Endothelial cell (in vitro differentiated cells): ENCODE measurements at regions not wholly inside any gene's neighbourhood (a gene's known extent, or its start where the extent isn't known, plus 50 kb on each side); places are given as distances from the start of the nearest gene placed in this dataset.

Experiments used
- DNase-seq: peaks from one replicate; pipeline ENCODE4 v3.0.0; 2021; ENCODE audit warnings: low spot score
- H3K27ac Mint-ChIP-seq: one replicate; pipeline ENCODE4 v1.8.0; 2021; ENCODE audit warnings: mixed read lengths, inconsistent platforms; ENCODE audit not compliant: unreplicated experiment
- H3K27me3 Mint-ChIP-seq: one replicate; pipeline ENCODE4 v1.8.0; 2021; ENCODE audit warnings: mild to moderate bottlenecking, moderate library complexity, mixed read lengths, inconsistent platforms; ENCODE audit not compliant: unreplicated experiment
- H3K36me3 Mint-ChIP-seq: one replicate; pipeline ENCODE4 v1.8.0; 2021; ENCODE audit warnings: mild to moderate bottlenecking, low read depth, mixed read lengths, inconsistent platforms; ENCODE audit not compliant: unreplicated experiment
- H3K4me1 Mint-ChIP-seq: one replicate; pipeline ENCODE4 v1.8.0; 2021; ENCODE audit warnings: mild to moderate bottlenecking, mixed read lengths, inconsistent platforms; ENCODE audit not compliant: unreplicated experiment
- H3K4me3 Mint-ChIP-seq: one replicate; pipeline ENCODE4 v1.8.0; 2021; ENCODE audit warnings: mild to moderate bottlenecking, mixed read lengths, inconsistent platforms; ENCODE audit not compliant: unreplicated experiment
- H3K9me3 Mint-ChIP-seq: one replicate; pipeline ENCODE4 v1.8.0; 2021; ENCODE audit warnings: mixed read lengths, inconsistent platforms; ENCODE audit not compliant: unreplicated experiment
- TF ChIP-seq, protein P1 (sequence below): fragments of 200-600 bp; sonication (generic); IDR thresholded peaks from one replicate; pipeline ENCODE4 v1.5.0; 2021; ENCODE audit warnings: antibody characterized with exemption; ENCODE audit not compliant: unreplicated experiment

GRCh38 chr4:106704253-106704870 is 331.8 kb downstream of the DKK2 start:
- no peak for DNase-seq
- TF ChIP-seq, protein P1, sequence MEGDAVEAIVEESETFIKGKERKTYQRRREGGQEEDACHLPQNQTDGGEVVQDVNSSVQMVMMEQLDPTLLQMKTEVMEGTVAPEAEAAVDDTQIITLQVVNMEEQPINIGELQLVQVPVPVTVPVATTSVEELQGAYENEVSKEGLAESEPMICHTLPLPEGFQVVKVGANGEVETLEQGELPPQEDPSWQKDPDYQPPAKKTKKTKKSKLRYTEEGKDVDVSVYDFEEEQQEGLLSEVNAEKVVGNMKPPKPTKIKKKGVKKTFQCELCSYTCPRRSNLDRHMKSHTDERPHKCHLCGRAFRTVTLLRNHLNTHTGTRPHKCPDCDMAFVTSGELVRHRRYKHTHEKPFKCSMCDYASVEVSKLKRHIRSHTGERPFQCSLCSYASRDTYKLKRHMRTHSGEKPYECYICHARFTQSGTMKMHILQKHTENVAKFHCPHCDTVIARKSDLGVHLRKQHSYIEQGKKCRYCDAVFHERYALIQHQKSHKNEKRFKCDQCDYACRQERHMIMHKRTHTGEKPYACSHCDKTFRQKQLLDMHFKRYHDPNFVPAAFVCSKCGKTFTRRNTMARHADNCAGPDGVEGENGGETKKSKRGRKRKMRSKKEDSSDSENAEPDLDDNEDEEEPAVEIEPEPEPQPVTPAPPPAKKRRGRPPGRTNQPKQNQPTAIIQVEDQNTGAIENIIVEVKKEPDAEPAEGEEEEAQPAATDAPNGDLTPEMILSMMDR, result no peak
- Mint-ChIP-seq H3K9me3 (no peaks in the 10 kb centered on the region), H3K27me3 (peaks cover 4% of the 10 kb centered on the region), H3K4me3 (no peak overlapping the region), H3K36me3 (no peaks in the 10 kb centered on the region), H3K27ac (no peak overlapping the region), H3K4me1 (no peaks in the 10 kb centered on the region)

DNA sequence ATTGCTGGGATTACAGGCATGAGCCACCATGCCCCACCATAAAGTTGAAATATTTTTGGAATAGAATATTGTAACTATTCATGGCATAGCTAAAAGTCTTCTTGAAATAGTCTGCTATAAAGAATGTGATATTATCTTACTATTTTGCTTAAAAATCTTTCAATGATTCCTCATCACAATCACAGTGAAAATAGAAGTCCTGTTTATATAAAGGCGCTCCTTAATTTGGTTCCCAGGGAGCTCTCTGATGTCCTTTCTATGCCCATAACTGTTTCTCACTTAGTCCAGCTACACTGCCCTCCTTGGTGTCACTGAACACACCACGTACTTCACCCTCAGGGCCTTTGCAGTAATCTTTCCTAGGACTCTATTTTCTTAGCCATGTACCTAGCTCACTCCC is 331.7 kb upstream of the GIMD1 start:
- H3K36me3 Mint-ChIP-seq, result no peaks in the 10 kb centered on the region
- no peaks in the 10 kb centered on the region for H3K4me1 Mint-ChIP-seq
- no peak overlapping the region for H3K27ac Mint-ChIP-seq
- DNase-seq, result no peak
- no peaks in the 10 kb centered on the region for H3K9me3 Mint-ChIP-seq
- no peak overlapping the region for H3K4me3 Mint-ChIP-seq
- peaks cover 3% of the 10 kb centered on the region for H3K27me3 Mint-ChIP-seq
- TF ChIP-seq, protein P1, result no peak

GRCh38 chr4:106698621-106699195 is 330.1 kb upstream of the GIMD1 start:
- H3K4me3 Mint-ChIP-seq, result no peak overlapping the region
- DNase-seq, result no peak
- H3K27me3 Mint-ChIP-seq, result peaks cover 3% of the 10 kb centered on the region
- H3K36me3 Mint-ChIP-seq, result no peaks in the 10 kb centered on the region
- no peaks in the 10 kb centered on the region for H3K9me3 Mint-ChIP-seq
- H3K27ac Mint-ChIP-seq, result no peak overlapping the region
- TF ChIP-seq, protein P1, result no peak
- no peaks in the 10 kb centered on the region for H3K4me1 Mint-ChIP-seq

DNA sequence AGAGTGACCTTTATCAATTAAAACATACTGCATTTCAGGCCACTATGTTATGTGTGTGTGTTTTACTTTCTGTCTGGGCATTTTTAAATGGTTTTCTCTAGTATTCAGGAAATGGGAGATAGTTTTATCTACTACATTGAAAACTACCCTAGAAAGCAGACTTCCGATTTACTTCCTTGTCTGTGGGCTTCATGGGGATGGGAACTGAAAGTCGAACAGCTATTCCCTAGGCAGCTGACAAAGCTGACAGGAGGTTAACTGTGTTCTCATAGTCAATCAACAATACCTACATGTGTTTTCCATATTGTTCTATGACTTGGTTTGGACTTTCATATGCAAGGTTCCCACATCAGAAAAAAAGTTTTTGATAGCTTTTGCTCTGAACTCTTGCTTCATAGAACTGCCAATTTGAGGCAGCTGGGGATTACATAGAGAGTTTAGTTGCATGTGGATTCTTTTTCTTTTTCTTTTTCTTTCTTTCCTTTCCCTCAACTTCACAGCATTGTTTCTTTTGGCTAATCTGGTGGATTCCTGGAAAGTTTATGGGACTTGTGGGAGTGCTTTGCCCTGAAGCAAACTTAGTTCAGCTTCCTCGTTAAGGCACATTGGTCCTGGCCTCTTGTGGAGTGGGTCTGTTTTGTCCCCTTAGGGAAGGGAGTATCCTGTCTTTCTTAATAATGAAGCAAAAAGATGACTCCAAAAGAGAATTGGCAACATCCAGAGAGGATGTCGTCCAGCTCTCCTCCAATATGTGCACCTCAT is 327.1 kb upstream of the GIMD1 start:
- H3K9me3 Mint-ChIP-seq, result no peaks in the 10 kb centered on the region
- no peaks in the 10 kb centered on the region for H3K36me3 Mint-ChIP-seq
- peaks cover 1% of the 10 kb centered on the region for H3K27me3 Mint-ChIP-seq
- H3K4me3 Mint-ChIP-seq, result no peak overlapping the region
- no peak for DNase-seq
- no peaks in the 10 kb centered on the region for H3K4me1 Mint-ChIP-seq
- no peak overlapping the region for H3K27ac Mint-ChIP-seq
- TF ChIP-seq, protein P1, result no peak

DNA sequence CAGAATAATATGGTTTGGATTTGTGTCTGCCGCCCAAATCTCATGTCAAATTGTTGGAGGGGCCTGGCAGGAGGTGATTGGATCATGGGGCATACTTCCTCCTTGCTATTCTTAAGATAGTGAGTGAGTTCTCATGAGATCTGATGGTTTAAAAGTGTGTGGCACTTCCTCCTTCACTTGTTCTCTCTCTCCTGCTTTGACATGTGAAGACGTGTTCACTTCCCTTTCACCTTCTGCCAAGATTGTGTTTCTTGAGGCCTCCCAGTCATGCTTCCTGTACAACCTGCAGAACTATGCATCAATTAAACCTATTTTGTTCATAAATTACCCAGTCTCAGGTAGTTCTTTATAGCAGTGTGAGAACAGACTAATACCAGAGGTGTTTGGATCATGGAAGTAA is 325.7 kb upstream of the GIMD1 start:
- Mint-ChIP-seq H3K4me3 (no peak overlapping the region), H3K4me1 (no peaks in the 10 kb centered on the region), H3K27ac (no peak overlapping the region), H3K36me3 (no peaks in the 10 kb centered on the region), H3K27me3 (peaks cover 1% of the 10 kb centered on the region), H3K9me3 (no peaks in the 10 kb centered on the region)
- DNase-seq, result no peak
- TF ChIP-seq, protein P1, result no peak
